ENCODE measurements at regions not wholly inside any gene's neighbourhood (a gene's known extent, or its start where the extent isn't known, plus 50 kb on each side); places are given as distances from the start of the nearest gene placed in this dataset.

GRCh38 chr3:106214641-106215040, 345.8 kb upstream of the CBLB start:
- no peak for TF ChIP-seq POLR2AphosphoS5 (IDR thresholded peaks at IDR 0.05)
- TF ChIP-seq, protein P1, sequence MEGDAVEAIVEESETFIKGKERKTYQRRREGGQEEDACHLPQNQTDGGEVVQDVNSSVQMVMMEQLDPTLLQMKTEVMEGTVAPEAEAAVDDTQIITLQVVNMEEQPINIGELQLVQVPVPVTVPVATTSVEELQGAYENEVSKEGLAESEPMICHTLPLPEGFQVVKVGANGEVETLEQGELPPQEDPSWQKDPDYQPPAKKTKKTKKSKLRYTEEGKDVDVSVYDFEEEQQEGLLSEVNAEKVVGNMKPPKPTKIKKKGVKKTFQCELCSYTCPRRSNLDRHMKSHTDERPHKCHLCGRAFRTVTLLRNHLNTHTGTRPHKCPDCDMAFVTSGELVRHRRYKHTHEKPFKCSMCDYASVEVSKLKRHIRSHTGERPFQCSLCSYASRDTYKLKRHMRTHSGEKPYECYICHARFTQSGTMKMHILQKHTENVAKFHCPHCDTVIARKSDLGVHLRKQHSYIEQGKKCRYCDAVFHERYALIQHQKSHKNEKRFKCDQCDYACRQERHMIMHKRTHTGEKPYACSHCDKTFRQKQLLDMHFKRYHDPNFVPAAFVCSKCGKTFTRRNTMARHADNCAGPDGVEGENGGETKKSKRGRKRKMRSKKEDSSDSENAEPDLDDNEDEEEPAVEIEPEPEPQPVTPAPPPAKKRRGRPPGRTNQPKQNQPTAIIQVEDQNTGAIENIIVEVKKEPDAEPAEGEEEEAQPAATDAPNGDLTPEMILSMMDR (IDR thresholded peaks at IDR 0.05): no peak

All from transverse colon (tissue), 4 donors.